ENCODE measurements at regions not wholly inside any gene's neighbourhood (a gene's known extent, or its start where the extent isn't known, plus 50 kb on each side); places are given as distances from the start of the nearest gene placed in this dataset.

GRCh38 chr5:3393122-3393919, 202.3 kb upstream of the IRX1 start (continued):
- TF ChIP-seq TCF3 (IDR thresholded peaks at IDR 0.05; ENCODE audit: borderline replicate concordance, insufficient read depth, low read depth, low read length) (no peak), TAF1 (IDR thresholded peaks at IDR 0.05; ENCODE audit: borderline replicate concordance, low read depth, low read length) (no peak), CBX5 (IDR thresholded peaks at IDR 0.05; ENCODE audit: low read depth) (no peak), FOXM1 (IDR thresholded peaks at IDR 0.05; ENCODE audit: low read depth, low read length) (no peak), NFYA (IDR thresholded peaks at IDR 0.05; ENCODE audit: borderline replicate concordance, low read depth, low read length) (no peak), HCFC1 (IDR thresholded peaks at IDR 0.05; ENCODE audit: low read length) (no peak), BHLHE40 (IDR thresholded peaks at IDR 0.05; ENCODE audit: borderline replicate concordance in 1 of 2, low read depth in 2 of 2, low read length in 1 of 2) (no peak), ZBED1 (IDR thresholded peaks at IDR 0.05; ENCODE audit: borderline replicate concordance) (no peak)

GRCh38 chr5:3392306-3392939, 203.2 kb upstream of the IRX1 start:
- FAIRE-seq, result no peak
- no CpG with 5 or more reads among the region's 6 CpGs for WGBS (ENCODE audit: insufficient coverage, insufficient replicate concordance, low lambda C conversion rate, missing lambda C conversion rate)
- Histone ChIP-seq H2AFZ (ENCODE audit: control insufficient read depth, low read depth, low read length) (no peak overlapping the region), H3K4me2 (ENCODE audit: control insufficient read depth, insufficient read depth) (no peak overlapping the region), H3K4me3 (no peak overlapping the region), H3K27ac (ENCODE audit: control insufficient read depth, insufficient read depth) (no peak overlapping the region), H4K20me1 (ENCODE audit: control insufficient read depth, insufficient read depth) (no peaks in the 10 kb centered on the region), H3K36me3 (ENCODE audit: control insufficient read depth in 2 of 2, insufficient read depth in 2 of 2, low read length in 1 of 2) (no peaks in the 10 kb centered on the region), H3K9ac (ENCODE audit: control insufficient read depth, insufficient read depth, low read length) (no peak overlapping the region), H3K79me2 (ENCODE audit: control insufficient read depth, insufficient read depth, low read length) (no peaks in the 10 kb centered on the region), H3K9me3 (replicated peaks; ENCODE audit: control insufficient read depth, insufficient read depth, low read length) (no peaks in the 10 kb centered on the region; the same call in 1 of the 3 replicates), H3K4me1 (ENCODE audit: control insufficient read depth, insufficient read depth, low read length) (no peaks in the 10 kb centered on the region), H3K27me3 (replicated peaks in 1 of 2; ENCODE audit: control insufficient read depth in 2 of 2, insufficient read depth in 2 of 2, low read length in 1 of 2) (no peaks in the 10 kb centered on the region)
- ChIA-PET POLR2A (no interaction called here), CTCF (no interaction called here), SMC1A (ENCODE audit: uncharacterized antibody, unreplicated experiment) (no interaction called here), RAD21 (ENCODE audit: unreplicated experiment) (no interaction called here)
- ATAC-seq, result no peak
- DNase-seq (ENCODE audit: low read depth, low spot score), result no peak
- no peak for TF ChIP-seq BHLHE40 (IDR thresholded peaks at IDR 0.05; ENCODE audit: borderline replicate concordance in 1 of 2, low read depth in 2 of 2, low read length in 1 of 2)
- TF ChIP-seq EED (IDR thresholded peaks at IDR 0.05; ENCODE audit: low read depth), result no peak
- TF ChIP-seq ATF3 (IDR thresholded peaks at IDR 0.05; ENCODE audit: borderline replicate concordance, extremely low read depth, low read depth, low read length), result no peak
- in situ Hi-C loops (cut with MboI) (no loop called here), intact Hi-C loops (cut with micrococcal nuclease; ENCODE audit: unreplicated experiment) (no loop called here)
- BruUV-seq (replicated peaks), result no TSS peak
